Prostate gland (tissue), 2 donors: ENCODE measurements at regions not wholly inside any gene's neighbourhood (a gene's known extent, or its start where the extent isn't known, plus 50 kb on each side); places are given as distances from the start of the nearest gene placed in this dataset.

Source experiments
- DNase-seq: peaks from one replicate; pipeline ENCODE4 v3.0.0-alpha.2; 2019; ENCODE audit warnings: low spot score
- H3K27ac ChIP-seq, 2 donors: fragments of 200-600 bp; sonication (generic); 2 replicates each; pipeline ENCODE4 v1.5.1; 2017 to 2019
- H3K27me3 ChIP-seq: fragments of 200-600 bp; sonication (generic); replicated peaks from 2 replicates; pipeline ENCODE4 v1.5.1; 2019; ENCODE audit not compliant: insufficient read depth
- H3K36me3 ChIP-seq, 2 donors: fragments of 200-600 bp; sonication (generic); 1 replicate in 1 of 2; 2 replicates in 1 of 2; pipeline versions ENCODE4 v1.5.1 to v1.8.1; 2017 to 2019
- H3K4me1 ChIP-seq: fragments of 200-600 bp; sonication (generic); replicated peaks from 2 replicates; pipeline ENCODE4 v1.5.1; 2019
- H3K4me3 ChIP-seq, 2 donors: fragments of 200-600 bp; sonication (generic); 2 replicates each; pipeline ENCODE4 v1.5.1; 2017 to 2019
- H3K9me3 ChIP-seq: fragments of 200-600 bp; sonication (generic); 2 replicates; pipeline ENCODE4 v1.5.1; 2017
- CTCF ChIP-seq, 4 experiments: fragments of 200-600 bp in 2 of 4; fragments of 450-650 bp in 2 of 4; sonication (generic) in 2 of 4; IDR thresholded peaks; 1 replicate in 3 of 4; 2 replicates in 1 of 4; pipeline ENCODE4 v1.5.1; 2016 to 2019; ENCODE audit warnings: antibody characterized with exemption in 4 of 4, mild to moderate bottlenecking in 2 of 4, moderate library complexity in 2 of 4
- POLR2A ChIP-seq: fragments of 450-650 bp; IDR thresholded peaks from one replicate; pipeline ENCODE4 v1.6.1; 2016; ENCODE audit warnings: antibody characterized with exemption, mild to moderate bottlenecking
- POLR2AphosphoS5 ChIP-seq: sonication (generic); formaldehyde crosslinking; IDR thresholded peaks from one replicate; pipeline ENCODE4 v1.6.1; 2017; ENCODE audit warnings: antibody characterized with exemption
- WGBS: methylation state at CpG from one replicate; pipeline ENCODE4 v1.1.5; 2018; 5-methylcytosine and 5-hydroxymethylcytosine counted together
- intact Hi-C: fragments of 100-400 bp; cut with DNase I; formaldehyde crosslinking; loops from one replicate; pipeline ENCODE4 v1.14.2; 2022

GRCh38 chr1:38616846-38617245 lies 242.7 kb downstream of the RRAGC start:
- TF ChIP-seq CTCF (IDR thresholded peaks at IDR 0.05) (no peak), POLR2AphosphoS5 (no peak), POLR2A (no peak)
- DNase-seq = no peak
- 18% methylated on average over 3 of the region's 3 CpGs for WGBS
- no peak overlapping the region for H3K27ac ChIP-seq
- no peaks in the 10 kb centered on the region for H3K4me1 ChIP-seq
- no peaks in the 10 kb centered on the region for H3K36me3 ChIP-seq
- no peaks in the 10 kb centered on the region for H3K9me3 ChIP-seq
- no peaks in the 10 kb centered on the region for H3K27me3 ChIP-seq
- no peak overlapping the region for H3K4me3 ChIP-seq
- intact Hi-C loops = no loop called here

- intact Hi-C loops = no loop called here
- no peak overlapping the region for H3K4me3 ChIP-seq
These were observed 243.9 kb downstream of the RRAGC start for GRCh38 chr1:38615680-38616079.

GRCh38 chr1:38614861-38615260 lies 244.7 kb downstream of the RRAGC start:
- H3K4me3 ChIP-seq = no peak overlapping the region
- H3K27ac ChIP-seq = no peak overlapping the region
- 83% methylated on average over 3 of the region's 3 CpGs for WGBS
- no peaks in the 10 kb centered on the region for H3K4me1 ChIP-seq
- no peaks in the 10 kb centered on the region for H3K9me3 ChIP-seq
- H3K36me3 ChIP-seq = no peaks in the 10 kb centered on the region
- intact Hi-C loops = no loop called here
- H3K27me3 ChIP-seq = no peaks in the 10 kb centered on the region
- TF ChIP-seq POLR2A = no peak
- TF ChIP-seq CTCF (IDR thresholded peaks at IDR 0.05) = no peak
- TF ChIP-seq POLR2AphosphoS5 = no peak
- DNase-seq = no peak

More at GRCh38 chr1:38615680-38616079, 243.9 kb downstream of the RRAGC start:
- 91% methylated on average over 1 of the region's 1 CpG for WGBS
- no peaks in the 10 kb centered on the region for H3K9me3 ChIP-seq
- H3K27ac ChIP-seq = no peak overlapping the region
- H3K27me3 ChIP-seq = no peaks in the 10 kb centered on the region
- no peak for TF ChIP-seq POLR2AphosphoS5
- no peaks in the 10 kb centered on the region for H3K4me1 ChIP-seq
- H3K36me3 ChIP-seq = no peaks in the 10 kb centered on the region
- DNase-seq = no peak

GRCh38 chr1:38613996-38614395 lies 245.6 kb downstream of the RRAGC start:
- Histone ChIP-seq H3K27me3 (no peaks in the 10 kb centered on the region), H3K4me1 (no peaks in the 10 kb centered on the region), H3K9me3 (no peaks in the 10 kb centered on the region), H3K36me3 (no peaks in the 10 kb centered on the region), H3K27ac (no peak overlapping the region), H3K4me3 (no peak overlapping the region)
- 57% methylated on average over 8 of the region's 8 CpGs for WGBS
- DNase-seq = no peak
- no peak for TF ChIP-seq CTCF (IDR thresholded peaks at IDR 0.05)
- intact Hi-C loops = no loop called here

GRCh38 chr1:38612951-38613350 lies 246.6 kb downstream of the RRAGC start:
- intact Hi-C loops = no loop called here
- no peak for DNase-seq
- no peak for TF ChIP-seq POLR2AphosphoS5
- TF ChIP-seq POLR2A = no peak
- no peak for TF ChIP-seq CTCF (IDR thresholded peaks at IDR 0.05)
- Histone ChIP-seq H3K27ac (no peak overlapping the region), H3K4me3 (no peak overlapping the region), H3K27me3 (no peaks in the 10 kb centered on the region), H3K9me3 (no peaks in the 10 kb centered on the region), H3K36me3 (no peaks in the 10 kb centered on the region), H3K4me1 (no peaks in the 10 kb centered on the region)
- WGBS = 83% methylated on average over 6 of the region's 6 CpGs
